Duodenal mucosa (tissue), 2 donors: ENCODE measurements at regions not wholly inside any gene's neighbourhood (a gene's known extent, or its start where the extent isn't known, plus 50 kb on each side); places are given as distances from the start of the nearest gene placed in this dataset.

ENCODE experiments used
- H3K27ac ChIP-seq: one replicate; pipeline ENCODE4 v1.7.0; 2013; ENCODE audit warnings: low read depth, low read length
- H3K27me3 ChIP-seq, 2 donors: one replicate each; pipeline ENCODE4 v1.7.0; 2013; ENCODE audit warnings: low read length in 2 of 2, control low read depth in 1 of 2; ENCODE audit not compliant: insufficient read depth in 2 of 2, control insufficient read depth in 1 of 2
- H3K36me3 ChIP-seq, 2 donors: one replicate each; pipeline ENCODE4 v1.7.0; 2013; ENCODE audit warnings: low read length in 2 of 2, control low read depth in 1 of 2; ENCODE audit not compliant: insufficient read depth in 2 of 2, control insufficient read depth in 1 of 2
- H3K4me1 ChIP-seq, 2 donors: one replicate each; pipeline ENCODE4 v1.7.0; 2013; ENCODE audit warnings: low read length in 2 of 2, control low read depth in 1 of 2; ENCODE audit not compliant: insufficient read depth in 2 of 2, control insufficient read depth in 1 of 2
- H3K4me3 ChIP-seq, 2 donors: one replicate each; pipeline ENCODE4 v1.7.0; 2013; ENCODE audit warnings: low read length in 2 of 2, low read depth in 1 of 2
- H3K9ac ChIP-seq, 2 donors: one replicate each; pipeline ENCODE4 v1.7.0; 2013; ENCODE audit warnings: low read length in 2 of 2, low read depth in 1 of 2
- H3K9me3 ChIP-seq, 2 donors: one replicate each; pipeline ENCODE4 v1.7.0; 2013; ENCODE audit warnings: low read length in 2 of 2, control low read depth in 1 of 2; ENCODE audit not compliant: control insufficient read depth in 1 of 2

GRCh38 chr22:44615602-44616180, 86.3 kb upstream of the PRR5 start:
- Histone ChIP-seq H3K27ac (no peak overlapping the region), H3K36me3 (no peaks in the 10 kb centered on the region), H3K27me3 (peaks cover 0 to 17% of the 10 kb centered on the region in 2 donors), H3K4me3 (no peak overlapping the region), H3K4me1 (peaks cover 0 to 8% of the 10 kb centered on the region in 2 donors), H3K9ac (no peak overlapping the region), H3K9me3 (peaks cover 11 to 19% of the 10 kb centered on the region in 2 donors)

- no peak overlapping the region for H3K4me3 ChIP-seq
- peaks cover 0 to 8% of the 10 kb centered on the region in 2 donors for H3K4me1 ChIP-seq
- H3K36me3 ChIP-seq, result no peaks in the 10 kb centered on the region
- H3K9me3 ChIP-seq, result peaks cover 11 to 19% of the 10 kb centered on the region in 2 donors
- H3K9ac ChIP-seq, result no peak overlapping the region
- peaks cover 0 to 12% of the 10 kb centered on the region in 2 donors for H3K27me3 ChIP-seq
- H3K27ac ChIP-seq, result no peak overlapping the region
Measured at GRCh38 chr22:44615146-44615545, 86.9 kb upstream of the PRR5 start.

GRCh38 chr22:44613196-44613595, 88.8 kb upstream of the PRR5 start:
- Histone ChIP-seq H3K36me3 (no peaks in the 10 kb centered on the region), H3K4me3 (no peak overlapping the region), H3K4me1 (no peaks in the 10 kb centered on the region), H3K27me3 (peaks cover 0 to 3% of the 10 kb centered on the region in 2 donors), H3K27ac (no peak overlapping the region), H3K9me3 (peaks cover 11 to 19% of the 10 kb centered on the region in 2 donors), H3K9ac (no peak overlapping the region)

- H3K27me3 ChIP-seq, result no peaks in the 10 kb centered on the region
- peaks cover 11 to 19% of the 10 kb centered on the region in 2 donors for H3K9me3 ChIP-seq
- H3K36me3 ChIP-seq, result no peaks in the 10 kb centered on the region
- no peak overlapping the region for H3K9ac ChIP-seq
- no peak overlapping the region for H3K4me3 ChIP-seq
- H3K4me1 ChIP-seq, result no peaks in the 10 kb centered on the region
- H3K27ac ChIP-seq, result no peak overlapping the region
Measured at GRCh38 chr22:44611880-44612496, 90.0 kb upstream of the PRR5 start.

DNA sequence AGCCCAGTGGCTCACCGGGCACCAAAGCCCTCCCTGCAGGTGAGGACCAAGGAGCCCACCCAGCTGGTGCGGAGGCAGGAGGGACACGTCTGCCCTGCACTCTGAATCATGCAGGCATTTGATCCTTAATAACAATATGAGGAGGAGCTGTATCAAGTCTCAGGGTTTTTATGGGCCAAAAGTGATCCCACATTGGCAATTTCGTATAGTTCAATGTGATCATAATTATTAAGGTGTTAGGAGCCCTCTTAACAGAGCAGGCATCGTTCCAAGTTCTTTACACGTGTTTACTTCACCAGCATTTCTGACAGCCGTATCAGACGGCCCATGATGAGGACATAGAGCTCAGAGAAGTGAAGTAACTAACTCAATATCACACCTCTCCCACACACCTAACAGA, 91.9 kb upstream of the PRR5 start:
- H3K27me3 ChIP-seq, result no peaks in the 10 kb centered on the region
- no peak overlapping the region for H3K4me3 ChIP-seq
- no peaks in the 10 kb centered on the region for H3K4me1 ChIP-seq
- H3K27ac ChIP-seq, result no peak overlapping the region
- peaks cover 11 to 19% of the 10 kb centered on the region in 2 donors for H3K9me3 ChIP-seq
- no peak overlapping the region for H3K9ac ChIP-seq
- no peaks in the 10 kb centered on the region for H3K36me3 ChIP-seq

DNA sequence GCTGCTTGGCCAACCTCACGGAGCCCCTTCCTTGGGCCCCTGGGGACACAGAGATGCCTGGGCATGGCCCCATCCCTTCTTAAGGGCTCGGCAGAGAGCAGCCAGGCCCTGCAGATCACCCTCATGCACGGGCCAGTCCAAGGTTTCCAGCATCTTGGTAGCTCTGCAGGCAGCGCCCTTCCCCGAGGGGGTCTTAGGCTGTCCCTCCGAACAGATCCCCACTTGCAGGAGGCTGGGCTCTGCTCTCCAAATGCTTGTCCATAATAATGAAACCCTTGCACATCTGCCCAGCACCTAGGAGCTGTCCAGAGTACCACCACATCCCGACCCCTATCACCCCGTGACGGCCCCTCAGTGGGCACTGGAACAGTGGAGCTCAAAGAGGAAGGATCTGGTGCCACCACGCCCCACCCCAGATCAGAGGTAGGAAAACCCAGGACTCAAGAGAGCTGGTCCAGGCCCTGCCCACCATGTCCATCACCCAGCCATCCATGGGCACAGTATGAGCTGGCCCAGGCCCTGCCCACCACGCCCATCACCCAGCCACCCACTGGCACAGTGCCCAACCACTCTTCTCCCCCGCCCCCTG, 92.5 kb upstream of the PRR5 start:
- no peaks in the 10 kb centered on the region for H3K36me3 ChIP-seq
- no peaks in the 10 kb centered on the region for H3K4me1 ChIP-seq
- peaks cover 11 to 19% of the 10 kb centered on the region in 2 donors for H3K9me3 ChIP-seq
- H3K9ac ChIP-seq, result no peak overlapping the region
- H3K4me3 ChIP-seq, result no peak overlapping the region
- no peaks in the 10 kb centered on the region for H3K27me3 ChIP-seq
- no peak overlapping the region for H3K27ac ChIP-seq

DNA sequence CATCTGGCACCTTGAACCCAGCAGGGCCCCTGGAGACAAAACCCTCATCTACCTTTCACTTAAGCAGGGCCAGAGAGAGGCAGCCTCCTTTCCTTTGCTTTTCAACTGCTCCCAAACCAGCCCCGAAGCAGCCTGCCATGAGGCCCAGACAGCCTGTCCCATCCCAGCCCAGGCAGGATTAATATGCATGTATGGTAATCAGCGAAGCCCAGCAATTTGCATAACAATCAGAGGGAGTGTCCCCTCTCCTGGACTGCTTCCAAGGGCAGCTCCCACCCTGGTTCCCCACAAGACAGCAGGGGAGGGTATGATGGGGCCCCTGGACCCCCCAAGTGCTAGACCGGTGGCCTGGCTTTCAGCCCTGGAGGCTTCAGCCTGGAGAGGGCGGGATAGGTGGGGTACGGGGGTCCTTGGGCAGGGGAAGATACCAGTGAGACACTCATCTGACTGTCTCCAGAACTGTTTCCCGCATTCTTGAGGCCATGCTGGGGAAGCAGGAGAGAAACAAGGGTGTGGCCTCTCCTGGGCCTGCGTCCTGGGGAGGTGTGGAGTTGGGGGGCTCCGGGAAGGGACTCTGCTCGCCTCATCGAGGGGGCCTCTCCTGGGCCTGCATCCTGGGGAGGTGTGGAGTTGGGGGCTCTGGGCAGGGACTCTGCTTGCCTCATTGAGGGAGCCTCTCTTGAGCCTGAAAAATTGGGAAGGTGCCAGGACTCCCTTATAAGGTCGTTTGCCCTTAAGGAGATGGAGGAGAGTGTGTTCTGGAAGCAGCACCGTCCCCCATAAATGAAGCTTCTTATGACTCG, 93.2 kb upstream of the PRR5 start:
- Histone ChIP-seq H3K27ac (no peak overlapping the region), H3K4me3 (no peak overlapping the region), H3K36me3 (no peaks in the 10 kb centered on the region), H3K27me3 (no peaks in the 10 kb centered on the region), H3K9ac (no peak overlapping the region), H3K9me3 (peaks cover 11 to 19% of the 10 kb centered on the region in 2 donors), H3K4me1 (no peaks in the 10 kb centered on the region)

DNA sequence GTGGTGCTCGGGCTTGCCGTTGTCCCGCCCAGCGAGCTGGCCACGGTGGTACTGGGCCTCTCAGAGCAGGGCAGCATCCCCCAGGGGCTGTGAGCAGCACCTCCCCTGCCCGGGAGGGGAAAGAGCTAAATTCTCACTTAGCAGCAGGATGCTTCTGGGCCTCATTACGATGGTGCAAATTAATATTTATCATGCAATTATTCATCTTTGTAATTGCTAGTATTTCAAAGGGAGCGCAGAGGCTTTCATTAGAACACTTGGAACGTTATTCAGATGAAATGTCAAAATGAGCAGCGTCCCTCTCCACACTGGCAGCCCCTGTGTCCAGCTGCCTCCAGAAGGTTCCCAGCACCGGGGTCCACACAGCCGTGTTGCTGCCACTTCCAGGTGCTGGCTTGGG, 95.9 kb upstream of the PRR5 start:
- H3K4me3 ChIP-seq, result no peak overlapping the region
- no peak overlapping the region for H3K9ac ChIP-seq
- no peaks in the 10 kb centered on the region for H3K27me3 ChIP-seq
- peaks cover under 1 to 1% of the 10 kb centered on the region in 2 donors for H3K9me3 ChIP-seq
- no peaks in the 10 kb centered on the region for H3K4me1 ChIP-seq
- no peak overlapping the region for H3K27ac ChIP-seq
- H3K36me3 ChIP-seq, result no peaks in the 10 kb centered on the region

GRCh38 chr22:44605486-44605885, 96.5 kb upstream of the PRR5 start:
- Histone ChIP-seq H3K27me3 (no peaks in the 10 kb centered on the region), H3K4me1 (no peaks in the 10 kb centered on the region), H3K9ac (no peak overlapping the region), H3K27ac (no peak overlapping the region), H3K36me3 (no peaks in the 10 kb centered on the region), H3K4me3 (no peak overlapping the region), H3K9me3 (no peaks in the 10 kb centered on the region)

GRCh38 chr22:44604991-44605390, 97.0 kb upstream of the PRR5 start:
- no peak overlapping the region for H3K9ac ChIP-seq
- H3K27me3 ChIP-seq, result no peaks in the 10 kb centered on the region
- no peaks in the 10 kb centered on the region for H3K9me3 ChIP-seq
- no peaks in the 10 kb centered on the region for H3K36me3 ChIP-seq
- no peaks in the 10 kb centered on the region for H3K4me1 ChIP-seq
- no peak overlapping the region for H3K27ac ChIP-seq
- H3K4me3 ChIP-seq, result no peak overlapping the region
